ENCODE measurements at regions not wholly inside any gene's neighbourhood (a gene's known extent, or its start where the extent isn't known, plus 50 kb on each side); places are given as distances from the start of the nearest gene placed in this dataset.

DNA sequence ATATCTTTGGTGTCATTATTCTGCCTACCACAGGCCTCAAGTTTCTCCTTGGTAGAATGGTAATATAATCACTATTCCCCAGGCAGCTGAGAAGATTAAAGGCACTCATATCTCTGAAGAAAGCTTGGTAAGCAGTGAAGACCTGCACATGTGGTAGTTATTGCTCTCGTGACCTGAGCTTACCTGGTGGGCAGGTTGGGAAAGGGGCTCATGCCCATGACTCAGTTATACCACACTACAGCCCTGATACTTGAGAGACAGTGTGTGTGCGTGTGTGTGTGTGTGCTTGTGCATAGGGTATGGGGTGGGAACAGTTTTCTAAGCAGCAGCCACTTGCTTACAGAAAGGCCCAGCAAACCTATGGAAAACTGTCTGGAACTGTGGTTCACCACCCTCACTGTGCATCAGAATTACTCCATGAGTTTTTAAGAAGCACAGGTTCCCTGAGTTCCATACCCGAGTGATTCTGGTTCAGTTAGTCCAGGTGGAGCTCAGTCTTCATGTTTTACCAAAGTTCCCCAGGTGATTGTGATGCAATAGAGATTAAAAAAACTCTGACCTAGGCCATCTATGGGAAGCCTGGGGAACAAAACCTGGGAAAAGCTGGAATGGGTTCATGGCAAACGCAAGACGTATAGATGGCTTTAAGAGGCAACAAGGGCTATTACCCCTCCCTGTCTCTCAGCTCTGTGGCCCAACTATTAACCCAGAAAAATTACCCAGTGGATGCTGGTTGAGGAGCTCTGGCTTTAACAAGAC, 79.0 kb upstream of the ZBED5 start:
- 100% methylated on average over 3 of the region's 5 CpGs for WGBS (ENCODE audit: insufficient coverage)
- ChIA-PET CTCF (interaction anchor here (0.9 to 14.6 kb wide), 9 partner anchors 11 to 850 kb away, joined by 3 to 170 read pairs (median 4); no protein-coding TSS in a partner anchor), POLR2A (no interaction called here)
- Histone ChIP-seq H3K27ac (ENCODE audit: insufficient read depth in 1 of 2, low read depth in 1 of 2, low read length in 2 of 2, poor library complexity in 1 of 2, severe bottlenecking in 2 of 2) (no peak overlapping the region), H3K4me3 (ENCODE audit: control insufficient read depth in 1 of 7, extremely low read depth in 1 of 7, insufficient read depth in 4 of 7, low read depth in 2 of 7, low read length in 6 of 7) (no peak overlapping the region), H3K4me1 (ENCODE audit: control extremely low read depth in 1 of 4, control insufficient read depth in 4 of 4, insufficient read depth in 4 of 4, low read length in 3 of 4) (peaks cover 0 to 13% (median 9%) of the 10 kb centered on the region in 4 experiments), H3K9me3 (ENCODE audit: control extremely low read depth in 1 of 5, control insufficient read depth in 4 of 5, insufficient read depth in 2 of 5, low read depth in 1 of 5, low read length in 4 of 5) (no peaks in the 10 kb centered on the region), H3K27me3 (replicated peaks in 2 of 5; ENCODE audit: control insufficient read depth in 4 of 5, insufficient read depth in 5 of 5, low read length in 4 of 5) (peaks cover 0 to 16% (median 15%) of the 10 kb centered on the region in 5 experiments), H3K36me3 (ENCODE audit: control insufficient read depth in 4 of 4, insufficient read depth in 4 of 4, low read length in 3 of 4) (no peaks in the 10 kb centered on the region)
- DNase-seq, result no peak

DNA sequence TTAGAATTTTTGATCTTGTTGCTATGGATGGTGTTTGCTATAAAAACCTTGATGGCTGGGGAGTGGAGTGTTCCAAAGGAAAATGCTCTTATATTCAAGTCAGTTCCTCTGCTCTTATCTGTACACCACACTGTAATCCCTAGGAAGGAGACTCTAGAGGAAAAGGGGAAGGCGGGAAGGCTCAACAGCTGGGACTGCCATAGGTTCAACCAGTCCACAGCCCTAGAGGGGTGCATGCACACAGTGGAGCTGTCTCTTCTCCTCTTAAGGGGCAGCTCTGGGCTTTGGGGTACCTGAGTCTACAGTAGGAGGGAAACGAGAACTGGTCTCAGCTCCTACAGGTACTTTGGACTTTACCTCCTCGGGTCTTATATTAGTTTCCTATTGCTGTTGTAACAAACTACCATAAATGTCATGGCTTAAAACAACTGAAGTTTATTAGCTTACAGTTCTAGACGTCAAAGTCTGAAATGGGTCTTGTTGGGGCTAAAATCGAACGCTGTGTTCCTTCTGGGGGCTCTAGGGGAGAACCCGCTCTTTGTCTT, 77.2 kb upstream of the ZBED5 start:
- Histone ChIP-seq H3K36me3 (ENCODE audit: control insufficient read depth in 4 of 4, insufficient read depth in 4 of 4, low read length in 3 of 4) (no peaks in the 10 kb centered on the region), H3K27me3 (replicated peaks in 2 of 5; ENCODE audit: control insufficient read depth in 4 of 5, insufficient read depth in 5 of 5, low read length in 4 of 5) (peaks cover 0 to 32% (median 22%) of the 10 kb centered on the region in 5 experiments), H3K27ac (ENCODE audit: insufficient read depth in 1 of 2, low read depth in 1 of 2, low read length in 2 of 2, poor library complexity in 1 of 2, severe bottlenecking in 2 of 2) (no peak overlapping the region), H3K9me3 (ENCODE audit: control extremely low read depth in 1 of 5, control insufficient read depth in 4 of 5, insufficient read depth in 2 of 5, low read depth in 1 of 5, low read length in 4 of 5) (no peaks in the 10 kb centered on the region), H3K4me1 (ENCODE audit: control extremely low read depth in 1 of 4, control insufficient read depth in 4 of 4, insufficient read depth in 4 of 4, low read length in 3 of 4) (peaks cover 3 to 28% (median 22%) of the 10 kb centered on the region in 4 experiments), H3K4me3 (ENCODE audit: control insufficient read depth in 1 of 7, extremely low read depth in 1 of 7, insufficient read depth in 4 of 7, low read depth in 2 of 7, low read length in 6 of 7) (no peak overlapping the region)
- ChIA-PET CTCF (interaction anchor here (0.9 to 14.6 kb wide), 9 partner anchors 13 to 852 kb away, joined by 3 to 170 read pairs (median 10); no protein-coding TSS in a partner anchor), POLR2A (no interaction called here)
- DNase-seq, result no peak
- 95% methylated on average over 5 of the region's 7 CpGs for whole genome bisulfite sequencing (ENCODE audit: insufficient coverage)

DNA sequence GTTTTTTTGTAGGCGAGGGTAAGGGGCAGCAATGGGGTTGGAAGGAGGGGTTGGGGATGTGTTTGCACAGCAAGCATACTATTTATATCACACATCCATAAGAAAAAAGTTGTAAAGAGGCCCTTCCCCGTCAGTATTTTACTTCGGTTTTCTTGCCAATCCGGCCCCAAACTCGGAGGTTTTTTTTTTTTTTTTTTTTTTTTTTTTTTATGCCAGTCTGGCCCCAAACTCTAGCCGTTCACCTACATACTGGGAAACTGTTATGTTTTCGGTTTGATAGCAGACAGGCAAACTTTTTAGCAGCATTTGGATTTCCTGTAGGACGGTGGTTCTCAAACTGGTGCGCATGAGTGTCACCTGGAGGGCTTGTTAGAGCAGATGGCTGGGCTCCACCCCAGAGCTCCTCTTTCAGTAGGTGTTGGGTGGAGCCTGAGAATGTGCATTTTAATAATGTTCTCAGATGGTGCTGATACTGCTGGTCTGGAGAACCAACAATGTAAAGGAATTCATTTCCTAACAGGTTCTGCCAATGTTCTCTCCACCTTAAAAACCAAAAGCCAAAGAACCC, 76.5 kb upstream of the ZBED5 start:
- POLR2A ChIA-PET, result no interaction called here

DNA sequence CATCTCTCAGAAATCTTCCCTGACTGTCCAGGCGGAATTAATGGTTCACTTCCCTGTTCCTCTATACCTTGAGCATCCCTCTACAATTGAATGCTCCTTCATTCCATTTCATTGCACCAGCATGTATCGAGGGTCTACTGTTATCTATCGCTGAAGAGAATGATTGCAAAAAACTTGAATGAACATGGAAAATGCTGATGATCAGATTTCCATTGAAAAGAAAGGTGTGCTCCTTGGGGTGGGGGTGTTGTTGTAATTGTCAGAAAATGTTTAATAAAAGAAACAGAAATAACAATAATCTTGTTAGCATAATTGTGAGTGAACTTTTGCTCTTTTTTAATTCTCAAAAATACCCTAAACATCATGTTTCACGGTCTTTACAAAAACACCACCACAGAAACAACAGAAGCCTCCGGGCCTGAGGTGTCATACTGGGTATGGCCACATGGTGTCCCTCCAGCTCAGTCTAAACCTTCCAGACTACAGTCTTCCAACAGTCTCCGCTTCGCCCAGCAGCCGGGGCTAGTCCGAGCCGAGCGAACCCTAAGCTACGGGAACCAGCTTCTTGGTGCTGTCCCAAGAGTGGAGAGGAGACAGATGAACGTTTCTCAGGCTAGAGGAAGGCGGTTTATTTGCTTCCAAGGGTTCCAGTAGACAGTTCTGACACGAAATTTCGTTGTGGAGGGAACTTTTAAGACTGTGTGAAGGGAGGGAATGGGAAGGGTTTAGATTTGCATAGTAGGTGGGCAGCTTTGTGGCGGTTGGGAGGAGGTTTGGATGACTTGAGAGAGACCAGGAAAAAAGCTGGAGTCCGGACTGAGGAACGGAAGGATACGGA, 75.8 kb upstream of the ZBED5 start:
- CTCF ChIA-PET, result interaction anchor here (0.6 to 14.6 kb wide), 31 partner anchors 9 to 954 kb away, joined by 3 to 170 read pairs (median 4); no protein-coding TSS in a partner anchor
- H3K4me3 ChIP-seq (ENCODE audit: control insufficient read depth in 1 of 7, extremely low read depth in 1 of 7, insufficient read depth in 4 of 7, low read depth in 2 of 7, low read length in 6 of 7), result peak overlapping the region in 6 of 7 experiments; percentile 46 to 79 (median 68)
- no peak overlapping the region for H3K27ac ChIP-seq (ENCODE audit: insufficient read depth in 1 of 2, low read depth in 1 of 2, low read length in 2 of 2, poor library complexity in 1 of 2, severe bottlenecking in 2 of 2)
- H3K27me3 ChIP-seq (replicated peaks in 2 of 5; ENCODE audit: control insufficient read depth in 4 of 5, insufficient read depth in 5 of 5, low read length in 4 of 5), result peaks cover 0 to 41% (median 22%) of the 10 kb centered on the region in 5 experiments
- 10% methylated on average over 9 of the region's 20 CpGs for WGBS (ENCODE audit: insufficient coverage)
- POLR2A ChIA-PET, result no interaction called here
- no peaks in the 10 kb centered on the region for H3K9me3 ChIP-seq (ENCODE audit: control extremely low read depth in 1 of 5, control insufficient read depth in 4 of 5, insufficient read depth in 2 of 5, low read depth in 1 of 5, low read length in 4 of 5)
- no peaks in the 10 kb centered on the region for H3K36me3 ChIP-seq (ENCODE audit: control insufficient read depth in 4 of 4, insufficient read depth in 4 of 4, low read length in 3 of 4)
- DNase-seq, result peak; percentile 88 to 95 (median 93)
- H3K4me1 ChIP-seq (ENCODE audit: control extremely low read depth in 1 of 4, control insufficient read depth in 4 of 4, insufficient read depth in 4 of 4, low read length in 3 of 4), result peaks cover 3 to 28% (median 22%) of the 10 kb centered on the region in 4 experiments

More for the DNA sequence above, 76.5 kb upstream of the ZBED5 start:
- CTCF ChIA-PET, result interaction anchor here (0.6 to 14.6 kb wide), 33 partner anchors 8 to 953 kb away, joined by 3 to 170 read pairs (median 4); no protein-coding TSS in a partner anchor
- H3K27me3 ChIP-seq (replicated peaks in 2 of 5; ENCODE audit: control insufficient read depth in 4 of 5, insufficient read depth in 5 of 5, low read length in 4 of 5), result peaks cover 0 to 40% (median 22%) of the 10 kb centered on the region in 5 experiments
- no peak overlapping the region for H3K27ac ChIP-seq (ENCODE audit: insufficient read depth in 1 of 2, low read depth in 1 of 2, low read length in 2 of 2, poor library complexity in 1 of 2, severe bottlenecking in 2 of 2)
- no peaks in the 10 kb centered on the region for H3K9me3 ChIP-seq (ENCODE audit: control extremely low read depth in 1 of 5, control insufficient read depth in 4 of 5, insufficient read depth in 2 of 5, low read depth in 1 of 5, low read length in 4 of 5)
- H3K4me3 ChIP-seq (ENCODE audit: control insufficient read depth in 1 of 7, extremely low read depth in 1 of 7, insufficient read depth in 4 of 7, low read depth in 2 of 7, low read length in 6 of 7), result peak overlapping the region in 6 of 7 experiments; percentile 46 to 79 (median 68)
- H3K36me3 ChIP-seq (ENCODE audit: control insufficient read depth in 4 of 4, insufficient read depth in 4 of 4, low read length in 3 of 4), result no peaks in the 10 kb centered on the region
- WGBS (ENCODE audit: insufficient coverage), result 0% methylated on average over 2 of the region's 9 CpGs
- peak in 2 of 3 donors; percentile 37 to 44 for DNase-seq
- peaks cover 3 to 28% (median 22%) of the 10 kb centered on the region in 4 experiments for H3K4me1 ChIP-seq (ENCODE audit: control extremely low read depth in 1 of 4, control insufficient read depth in 4 of 4, insufficient read depth in 4 of 4, low read length in 3 of 4)

DNA sequence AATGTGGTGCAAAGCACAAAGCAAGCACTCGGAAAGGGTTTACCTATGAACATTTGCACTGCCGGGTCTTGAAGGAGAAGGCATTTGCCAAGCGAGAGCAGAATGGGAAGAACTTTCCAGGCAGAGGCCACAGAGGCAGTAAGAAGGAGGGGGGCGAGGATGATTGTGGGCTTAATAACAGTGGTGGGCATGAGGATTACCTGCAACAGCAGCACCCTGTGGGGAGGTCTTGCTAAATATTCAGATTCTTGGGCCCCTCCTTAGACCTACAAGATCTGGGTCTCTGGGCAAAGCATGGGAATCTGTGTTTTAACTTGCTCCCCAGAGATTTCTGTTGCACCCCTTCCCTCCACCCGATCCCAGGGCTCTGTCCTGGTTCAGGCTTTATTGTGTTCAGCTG, 75.1 kb upstream of the ZBED5 start:
- Histone ChIP-seq H3K4me3 (ENCODE audit: control insufficient read depth in 1 of 7, extremely low read depth in 1 of 7, insufficient read depth in 4 of 7, low read depth in 2 of 7, low read length in 6 of 7) (no peak overlapping the region), H3K36me3 (ENCODE audit: control insufficient read depth in 4 of 4, insufficient read depth in 4 of 4, low read length in 3 of 4) (no peaks in the 10 kb centered on the region), H3K27me3 (replicated peaks in 2 of 5; ENCODE audit: control insufficient read depth in 4 of 5, insufficient read depth in 5 of 5, low read length in 4 of 5) (peaks cover 2 to 41% (median 22%) of the 10 kb centered on the region in 5 experiments), H3K27ac (ENCODE audit: insufficient read depth in 1 of 2, low read depth in 1 of 2, low read length in 2 of 2, poor library complexity in 1 of 2, severe bottlenecking in 2 of 2) (no peak overlapping the region), H3K9me3 (ENCODE audit: control extremely low read depth in 1 of 5, control insufficient read depth in 4 of 5, insufficient read depth in 2 of 5, low read depth in 1 of 5, low read length in 4 of 5) (no peaks in the 10 kb centered on the region), H3K4me1 (ENCODE audit: control extremely low read depth in 1 of 4, control insufficient read depth in 4 of 4, insufficient read depth in 4 of 4, low read length in 3 of 4) (peaks cover 3 to 28% (median 22%) of the 10 kb centered on the region in 4 experiments)
- 90% methylated on average over 4 of the region's 5 CpGs for WGBS (ENCODE audit: insufficient coverage)
- ChIA-PET CTCF (interaction anchor here (1.1 to 14.6 kb wide), 8 partner anchors 9 to 162 kb away, joined by 3 to 170 read pairs (median 6); no protein-coding TSS in a partner anchor), POLR2A (no interaction called here)
- no peak for DNase-seq

DNA sequence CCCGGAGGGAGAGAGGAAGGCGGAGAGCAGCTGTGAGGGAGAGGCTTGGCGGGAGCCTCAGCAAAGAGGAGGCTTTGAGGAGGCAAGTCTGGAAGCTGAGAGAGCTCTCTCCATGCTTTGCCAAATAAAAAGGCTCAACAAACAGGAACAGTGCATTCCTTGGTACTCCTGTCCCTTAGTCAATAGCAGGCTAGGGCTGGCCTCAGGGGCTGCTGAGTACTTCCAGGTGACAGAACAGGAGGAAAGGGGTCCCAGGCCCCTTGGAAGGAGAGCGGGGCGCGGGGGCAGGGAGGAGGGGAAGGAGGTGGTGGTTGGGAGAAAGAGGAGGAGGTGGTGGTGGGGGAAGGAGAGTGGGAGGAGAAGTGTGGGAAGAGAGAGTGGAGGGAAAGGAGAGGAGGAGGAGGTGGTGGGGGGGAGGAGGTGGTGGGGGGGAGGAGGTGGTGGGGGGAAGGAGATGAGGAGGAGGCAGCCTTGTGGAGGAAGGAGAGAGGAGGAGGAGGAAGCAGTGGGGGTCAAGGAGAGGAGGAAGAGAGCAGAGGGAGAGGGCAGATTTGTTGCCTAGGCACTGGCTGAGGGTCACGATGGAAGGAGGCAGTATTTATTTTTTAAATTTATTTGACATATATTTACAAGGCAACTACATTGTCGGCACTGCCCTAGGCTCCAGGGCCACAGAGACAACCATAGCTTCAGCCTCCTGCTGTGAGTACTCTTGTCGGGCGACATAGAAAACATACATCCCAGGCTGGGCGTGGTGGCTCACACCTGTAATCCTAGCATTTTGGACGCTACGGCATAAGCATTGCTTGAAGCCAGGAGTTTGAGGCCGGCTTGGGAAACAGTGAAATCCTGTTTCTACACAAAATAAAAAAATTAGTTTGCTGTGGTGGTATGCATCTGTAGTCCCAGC, 74.2 kb upstream of the ZBED5 start:
- 0% methylated on average over 4 of the region's 14 CpGs for WGBS (ENCODE audit: insufficient coverage)
- Histone ChIP-seq H3K4me3 (ENCODE audit: control insufficient read depth in 1 of 7, extremely low read depth in 1 of 7, insufficient read depth in 4 of 7, low read depth in 2 of 7, low read length in 6 of 7) (peak overlapping the region in 6 of 7 experiments; percentile 47 to 75 (median 66)), H3K9me3 (ENCODE audit: control extremely low read depth in 1 of 5, control insufficient read depth in 4 of 5, insufficient read depth in 2 of 5, low read depth in 1 of 5, low read length in 4 of 5) (no peaks in the 10 kb centered on the region), H3K27me3 (replicated peaks in 2 of 5; ENCODE audit: control insufficient read depth in 4 of 5, insufficient read depth in 5 of 5, low read length in 4 of 5) (peaks cover 5 to 43% (median 22%) of the 10 kb centered on the region in 5 experiments), H3K36me3 (ENCODE audit: control insufficient read depth in 4 of 4, insufficient read depth in 4 of 4, low read length in 3 of 4) (no peaks in the 10 kb centered on the region), H3K4me1 (ENCODE audit: control extremely low read depth in 1 of 4, control insufficient read depth in 4 of 4, insufficient read depth in 4 of 4, low read length in 3 of 4) (peaks cover 3 to 28% (median 22%) of the 10 kb centered on the region in 4 experiments), H3K27ac (ENCODE audit: insufficient read depth in 1 of 2, low read depth in 1 of 2, low read length in 2 of 2, poor library complexity in 1 of 2, severe bottlenecking in 2 of 2) (no peak overlapping the region)
- no peak for DNase-seq
- POLR2A ChIA-PET, result no interaction called here
- CTCF ChIA-PET, result interaction anchor here (0.6 to 14.6 kb wide), 9 partner anchors 11 to 960 kb away, joined by 3 to 170 read pairs (median 4); no protein-coding TSS in a partner anchor

All from common myeloid progenitor, CD34-positive (primary cell).